ENCODE measurements at regions not wholly inside any gene's neighbourhood (a gene's known extent, or its start where the extent isn't known, plus 50 kb on each side); places are given as distances from the start of the nearest gene placed in this dataset.

GRCh38 chr19:28652765-28653164 lies 560.2 kb downstream of the UQCRFS1 start:
- Histone ChIP-seq H3K4me1 (no peaks in the 10 kb centered on the region), H3K27me3 (no peaks in the 10 kb centered on the region), H3K27ac (no peak overlapping the region), H3K9me3 (no peaks in the 10 kb centered on the region), H3K36me3 (no peaks in the 10 kb centered on the region), H3K4me3 (no peak overlapping the region)
- TF ChIP-seq POLR2A (IDR thresholded peaks at IDR 0.05), result no peak
- no peak for TF ChIP-seq CTCF (IDR thresholded peaks at IDR 0.05 in 4 of 5, conservative IDR thresholded peaks at IDR 0.05 in 1 of 5)
- intact Hi-C loops (cut with DNase I; ENCODE audit: low total_unique reads), result no loop called here
- no peak for DNase-seq
- in situ Hi-C loops (cut with MboI; ENCODE audit: low sequenced_read_pairs in 4 of 4), result no loop called here
- no peak for ATAC-seq

GRCh38 chr19:28646629-28647028 lies 566.3 kb downstream of the UQCRFS1 start:
- in situ Hi-C loops (cut with MboI; ENCODE audit: low sequenced_read_pairs in 4 of 4) (no loop called here), intact Hi-C loops (cut with DNase I; ENCODE audit: low total_unique reads) (no loop called here)

DNA sequence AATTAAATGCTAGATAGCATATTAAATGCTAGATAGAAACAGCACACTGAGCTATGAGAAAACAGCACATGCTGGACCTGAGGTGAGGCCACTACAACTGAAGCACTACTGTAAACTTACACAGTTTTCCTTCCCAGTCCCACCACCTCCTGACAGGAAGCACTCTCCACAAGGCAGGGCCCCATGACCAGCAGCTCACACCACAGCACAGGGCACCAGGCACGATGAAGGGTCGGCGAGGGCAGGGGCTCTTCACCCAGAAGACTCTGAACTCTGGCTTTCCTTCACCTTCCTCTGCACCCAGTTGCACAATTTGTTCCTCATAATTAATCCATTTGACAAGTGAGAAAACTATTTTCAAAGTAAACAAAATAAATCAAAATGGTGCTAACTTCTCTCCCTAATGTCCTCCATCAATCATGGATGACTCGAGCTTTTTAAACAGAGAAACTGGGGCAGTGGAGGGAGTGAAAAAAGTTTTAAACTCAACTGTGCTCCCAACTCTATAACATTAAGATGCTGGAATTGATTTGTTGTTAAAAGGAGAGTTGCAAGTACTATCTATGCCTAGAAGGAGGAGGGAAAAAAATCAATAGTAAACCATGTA lies 568.7 kb downstream of the UQCRFS1 start:
- ATAC-seq, result no peak
- Histone ChIP-seq H3K27me3 (no peaks in the 10 kb centered on the region), H3K9me3 (no peaks in the 10 kb centered on the region), H3K27ac (no peak overlapping the region), H3K4me1 (no peaks in the 10 kb centered on the region), H3K36me3 (no peaks in the 10 kb centered on the region), H3K4me3 (no peak overlapping the region)
- intact Hi-C loops (cut with DNase I; ENCODE audit: low total_unique reads) (no loop called here), in situ Hi-C loops (cut with MboI; ENCODE audit: low sequenced_read_pairs in 4 of 4) (no loop called here)
- TF ChIP-seq POLR2A (IDR thresholded peaks at IDR 0.05), result no peak
- TF ChIP-seq CTCF (IDR thresholded peaks at IDR 0.05 in 4 of 5, conservative IDR thresholded peaks at IDR 0.05 in 1 of 5), result no peak
- no peak for DNase-seq

More at GRCh38 chr19:28646629-28647028, 566.3 kb downstream of the UQCRFS1 start:
- H3K4me3 ChIP-seq, result no peak overlapping the region
- no peaks in the 10 kb centered on the region for H3K36me3 ChIP-seq
- DNase-seq (no peak), ATAC-seq (no peak)
- TF ChIP-seq CTCF (IDR thresholded peaks at IDR 0.05 in 4 of 5, conservative IDR thresholded peaks at IDR 0.05 in 1 of 5) (no peak), POLR2A (IDR thresholded peaks at IDR 0.05) (no peak)
- H3K9me3 ChIP-seq, result no peaks in the 10 kb centered on the region
- H3K27ac ChIP-seq, result no peak overlapping the region
- H3K4me1 ChIP-seq, result no peaks in the 10 kb centered on the region
- no peaks in the 10 kb centered on the region for H3K27me3 ChIP-seq

GRCh38 chr19:28642787-28643683 lies 569.9 kb downstream of the UQCRFS1 start:
- intact Hi-C loops (cut with DNase I; ENCODE audit: low total_unique reads), result no loop called here

More at GRCh38 chr19:28642787-28643683, 569.9 kb downstream of the UQCRFS1 start:
- DNase-seq (no peak), ATAC-seq (no peak)
- Histone ChIP-seq H3K4me3 (no peak overlapping the region), H3K4me1 (no peaks in the 10 kb centered on the region), H3K27me3 (no peaks in the 10 kb centered on the region), H3K36me3 (no peaks in the 10 kb centered on the region), H3K9me3 (no peaks in the 10 kb centered on the region), H3K27ac (no peak overlapping the region)
- in situ Hi-C loops (cut with MboI; ENCODE audit: low sequenced_read_pairs in 4 of 4), result no loop called here
- TF ChIP-seq CTCF (IDR thresholded peaks at IDR 0.05 in 4 of 5, conservative IDR thresholded peaks at IDR 0.05 in 1 of 5), result no peak
- no peak for TF ChIP-seq POLR2A (IDR thresholded peaks at IDR 0.05)

Data from gastrocnemius medialis (tissue), 4 donors.